ENCODE measurements at regions not wholly inside any gene's neighbourhood (a gene's known extent, or its start where the extent isn't known, plus 50 kb on each side); places are given as distances from the start of the nearest gene placed in this dataset.

DNA sequence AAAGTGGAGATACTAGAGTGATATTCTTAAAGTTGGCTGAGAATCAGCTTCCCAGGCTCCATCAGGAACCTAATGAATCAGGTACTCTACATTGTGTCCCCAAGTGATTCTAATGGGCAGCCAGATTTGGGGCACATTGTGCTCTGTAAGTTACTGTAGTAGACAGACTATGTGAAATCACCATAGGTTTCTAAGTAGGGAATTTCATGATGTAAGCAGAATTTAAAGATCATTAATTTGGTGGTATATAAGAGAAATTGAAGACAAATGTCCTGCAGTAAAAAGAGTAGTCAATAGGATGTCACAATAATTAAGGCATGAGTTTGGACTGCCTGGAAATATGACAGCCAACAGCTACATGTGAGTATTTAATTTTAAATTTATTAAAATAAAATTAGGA lies 602.4 kb upstream of the ACVR2A start:
- TF ChIP-seq, protein P1, sequence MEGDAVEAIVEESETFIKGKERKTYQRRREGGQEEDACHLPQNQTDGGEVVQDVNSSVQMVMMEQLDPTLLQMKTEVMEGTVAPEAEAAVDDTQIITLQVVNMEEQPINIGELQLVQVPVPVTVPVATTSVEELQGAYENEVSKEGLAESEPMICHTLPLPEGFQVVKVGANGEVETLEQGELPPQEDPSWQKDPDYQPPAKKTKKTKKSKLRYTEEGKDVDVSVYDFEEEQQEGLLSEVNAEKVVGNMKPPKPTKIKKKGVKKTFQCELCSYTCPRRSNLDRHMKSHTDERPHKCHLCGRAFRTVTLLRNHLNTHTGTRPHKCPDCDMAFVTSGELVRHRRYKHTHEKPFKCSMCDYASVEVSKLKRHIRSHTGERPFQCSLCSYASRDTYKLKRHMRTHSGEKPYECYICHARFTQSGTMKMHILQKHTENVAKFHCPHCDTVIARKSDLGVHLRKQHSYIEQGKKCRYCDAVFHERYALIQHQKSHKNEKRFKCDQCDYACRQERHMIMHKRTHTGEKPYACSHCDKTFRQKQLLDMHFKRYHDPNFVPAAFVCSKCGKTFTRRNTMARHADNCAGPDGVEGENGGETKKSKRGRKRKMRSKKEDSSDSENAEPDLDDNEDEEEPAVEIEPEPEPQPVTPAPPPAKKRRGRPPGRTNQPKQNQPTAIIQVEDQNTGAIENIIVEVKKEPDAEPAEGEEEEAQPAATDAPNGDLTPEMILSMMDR (IDR thresholded peaks at IDR 0.05) = no peak
- no peak for TF ChIP-seq EP300 (IDR thresholded peaks at IDR 0.05)
- no peak for TF ChIP-seq POLR2AphosphoS5 (IDR thresholded peaks at IDR 0.05)
- no peak for TF ChIP-seq POLR2A (IDR thresholded peaks at IDR 0.05)

All from suprapubic skin (tissue), 4 donors.